GM19035 (cell line): ENCODE measurements at regions not wholly inside any gene's neighbourhood (a gene's known extent, or its start where the extent isn't known, plus 50 kb on each side); places are given as distances from the start of the nearest gene placed in this dataset.

Source experiments
- ATAC-seq: cut with Tn5 transposase; IDR thresholded peaks from one replicate; pipeline ENCODE4 v1.9.1; 2021; ENCODE audit not compliant: unreplicated experiment

- no peak for ATAC-seq
Measured at GRCh38 chr7:16026253-16027020, 340.0 kb upstream of the MEOX2 start.

GRCh38 chr7:16025696-16026095 is 339.2 kb upstream of the MEOX2 start:
- ATAC-seq, result no peak

GRCh38 chr7:16023503-16023902 is 337.0 kb upstream of the MEOX2 start:
- no peak for ATAC-seq

GRCh38 chr7:16023046-16023445 is 336.6 kb upstream of the MEOX2 start:
- no peak for ATAC-seq

- no peak for ATAC-seq
Measured at GRCh38 chr7:16021851-16022250, 335.4 kb upstream of the MEOX2 start.

GRCh38 chr7:16015981-16016380 is 329.5 kb upstream of the MEOX2 start:
- no peak for ATAC-seq

- ATAC-seq, result no peak
Measured at GRCh38 chr7:16014031-16014430, 327.5 kb upstream of the MEOX2 start.

GRCh38 chr7:16007911-16008310 is 321.4 kb upstream of the MEOX2 start:
- no peak for ATAC-seq

GRCh38 chr7:16004702-16005101 is 318.2 kb upstream of the MEOX2 start:
- no peak for ATAC-seq

GRCh38 chr7:16001477-16001876 is 315.0 kb upstream of the MEOX2 start:
- no peak for ATAC-seq

GRCh38 chr7:15998617-15999016 is 312.1 kb upstream of the MEOX2 start:
- no peak for ATAC-seq

GRCh38 chr7:15995027-15995426 is 308.5 kb upstream of the MEOX2 start:
- ATAC-seq, result no peak

GRCh38 chr7:15989194-15989593 is 302.7 kb upstream of the MEOX2 start:
- ATAC-seq, result no peak

- ATAC-seq, result no peak
Measured at GRCh38 chr7:15985587-15986384, 299.3 kb upstream of the MEOX2 start.

- no peak for ATAC-seq
Measured at GRCh38 chr7:15977663-15978062, 291.2 kb upstream of the MEOX2 start.

- ATAC-seq, result no peak
Measured at GRCh38 chr7:15972862-15973275, 286.4 kb upstream of the MEOX2 start.

GRCh38 chr7:15967551-15967950 is 281.1 kb upstream of the MEOX2 start:
- ATAC-seq, result no peak

- ATAC-seq, result no peak
Measured at GRCh38 chr7:15967121-15967520, 280.6 kb upstream of the MEOX2 start.

- ATAC-seq, result no peak
Measured at GRCh38 chr7:15963206-15963605, 276.7 kb upstream of the MEOX2 start.

- no peak for ATAC-seq
Measured at GRCh38 chr7:15954671-15955354, 268.3 kb upstream of the MEOX2 start.

GRCh38 chr7:15950299-15950698 is 263.8 kb upstream of the MEOX2 start:
- no peak for ATAC-seq

GRCh38 chr7:15947754-15948153 is 261.3 kb upstream of the MEOX2 start:
- no peak for ATAC-seq
